VCaP (cell line): ENCODE measurements at regions not wholly inside any gene's neighbourhood (a gene's known extent, or its start where the extent isn't known, plus 50 kb on each side); places are given as distances from the start of the nearest gene placed in this dataset.

Experiments used
- H3K27ac ChIP-seq: fragments of 450-650 bp; 2 replicates; pipeline ENCODE4 v1.5.1; 2017
- CTCF ChIP-seq: fragments of 450-650 bp; conservative IDR thresholded peaks from 2 replicates; pipeline ENCODE4 v1.5.1; 2017; ENCODE audit warnings: mild to moderate bottlenecking, moderate library complexity

- no peak overlapping the region for H3K27ac ChIP-seq
- no peak for TF ChIP-seq CTCF
Measured at GRCh38 chr1:227433663-227434341, 115.5 kb upstream of the CDC42BPA start.

- no peak overlapping the region for H3K27ac ChIP-seq
- TF ChIP-seq CTCF: no peak
Measured at GRCh38 chr1:227432981-227433380, 114.7 kb upstream of the CDC42BPA start.

GRCh38 chr1:227432181-227432535 is 113.9 kb upstream of the CDC42BPA start:
- peak overlapping the region; percentile 45; the same call in 1 of the 2 replicates for H3K27ac ChIP-seq
- TF ChIP-seq CTCF: no peak

GRCh38 chr1:227429447-227430359 is 111.4 kb upstream of the CDC42BPA start:
- peak overlapping the region; percentile 19 for H3K27ac ChIP-seq
- TF ChIP-seq CTCF: no peak

GRCh38 chr1:227428803-227429202 is 110.5 kb upstream of the CDC42BPA start:
- no peak for TF ChIP-seq CTCF
- peak overlapping the region; percentile 19; the same call in 1 of the 2 replicates for H3K27ac ChIP-seq

- TF ChIP-seq CTCF: no peak
Measured at GRCh38 chr1:227427411-227427810, 109.1 kb upstream of the CDC42BPA start.

GRCh38 chr1:227424953-227425352 is 106.7 kb upstream of the CDC42BPA start:
- TF ChIP-seq CTCF: no peak
- H3K27ac ChIP-seq: no peak overlapping the region

More at GRCh38 chr1:227427411-227427810, 109.1 kb upstream of the CDC42BPA start:
- no peak overlapping the region for H3K27ac ChIP-seq
